Activated CD4-positive, CD25-positive, alpha-beta regulatory T cell treated with anti-CD3 and anti-CD28 coated beads, Interleukin-2, amount 50 U/mL, for 16 hours (primary cell): ENCODE measurements at regions not wholly inside any gene's neighbourhood (a gene's known extent, or its start where the extent isn't known, plus 50 kb on each side); places are given as distances from the start of the nearest gene placed in this dataset.
"Not testable (repeated sequence)": the region's sequence is repeated elsewhere in the genome, so short reads cannot be mapped to it uniquely, and the experiment has no call there.

Source experiments
- DNase-seq: peaks from one replicate; pipeline ENCODE4 v3.0.0-alpha.2; 2020; ENCODE audit warnings: low read depth, low spot score

DNA sequence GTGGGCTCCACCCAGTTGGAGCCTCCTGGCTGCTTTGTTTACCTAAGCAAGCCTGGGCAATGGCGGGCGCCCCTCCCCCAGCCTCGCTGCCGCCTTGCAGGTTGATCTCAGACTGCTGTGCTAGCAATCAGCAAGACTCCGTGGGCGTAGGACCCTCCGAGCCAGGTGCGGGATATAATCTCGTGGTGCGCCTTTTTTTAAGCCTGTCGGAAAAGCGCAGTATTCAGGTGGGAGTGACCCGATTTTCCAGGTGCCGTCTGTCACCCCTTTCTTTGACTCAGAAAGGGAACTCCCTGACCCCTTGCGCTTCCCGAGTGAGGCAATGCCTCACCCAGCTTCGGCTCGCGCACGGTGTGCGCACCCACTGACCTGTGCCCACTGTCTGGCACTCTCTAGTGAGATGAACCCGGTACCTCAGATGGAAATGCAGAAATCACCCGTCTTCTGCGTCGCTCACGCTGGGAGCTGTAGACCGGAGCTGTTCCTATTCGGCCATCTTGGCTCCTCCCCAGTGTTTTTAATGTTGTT lies 144.9 kb upstream of the SMIM30 start:
- DNase-seq = not testable (repeated sequence)

DNA sequence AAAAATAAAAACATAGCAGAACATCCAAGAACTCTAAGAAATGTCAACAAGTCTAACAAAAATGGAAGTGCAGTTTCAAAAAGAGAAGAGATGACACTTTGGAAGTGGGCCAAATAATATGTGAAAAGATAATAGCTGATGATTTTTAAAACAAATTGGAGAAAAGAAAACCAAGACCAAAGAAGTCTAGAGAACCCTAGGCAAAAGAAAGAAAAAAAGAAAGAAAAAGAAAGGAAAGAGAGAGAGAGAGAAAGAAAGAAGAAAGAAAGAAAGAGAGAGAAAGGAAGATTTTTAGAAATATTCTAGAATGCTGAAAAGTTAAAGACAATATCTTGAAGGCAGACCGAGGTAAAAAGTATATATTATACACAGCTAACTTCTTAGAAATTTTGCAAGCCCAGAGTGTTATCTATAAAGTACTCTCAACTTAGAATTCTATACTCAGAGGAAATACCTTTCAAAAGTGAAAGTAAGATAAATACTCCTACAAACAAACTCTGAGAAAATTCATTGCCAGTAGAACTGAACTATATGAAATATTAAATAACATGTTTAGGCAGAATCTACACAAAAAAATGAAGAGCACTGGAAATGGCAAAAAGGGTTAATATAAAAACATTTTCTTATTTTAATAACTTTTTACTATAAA lies 138.7 kb upstream of the SMIM30 start:
- DNase-seq = no peak

DNA sequence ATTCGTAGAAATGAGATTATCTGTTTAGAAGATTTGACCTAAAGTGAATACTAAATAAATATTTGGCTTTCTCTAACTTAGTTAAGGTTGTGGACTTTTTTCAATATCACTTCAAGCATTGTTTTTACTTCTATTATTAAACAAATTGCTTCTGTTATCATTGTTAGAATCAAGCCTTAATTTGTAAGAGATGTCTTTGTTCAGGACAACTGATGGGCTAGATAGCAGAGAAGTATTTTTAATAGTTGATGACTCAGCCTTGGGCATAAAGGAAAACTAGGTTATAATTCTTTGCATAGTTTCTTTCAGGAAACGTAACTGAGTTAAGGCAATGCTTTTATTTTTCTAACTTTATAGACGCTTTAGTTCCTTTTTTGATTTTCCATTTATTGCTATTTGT lies 128.8 kb upstream of the SMIM30 start:
- DNase-seq = no peak

DNA sequence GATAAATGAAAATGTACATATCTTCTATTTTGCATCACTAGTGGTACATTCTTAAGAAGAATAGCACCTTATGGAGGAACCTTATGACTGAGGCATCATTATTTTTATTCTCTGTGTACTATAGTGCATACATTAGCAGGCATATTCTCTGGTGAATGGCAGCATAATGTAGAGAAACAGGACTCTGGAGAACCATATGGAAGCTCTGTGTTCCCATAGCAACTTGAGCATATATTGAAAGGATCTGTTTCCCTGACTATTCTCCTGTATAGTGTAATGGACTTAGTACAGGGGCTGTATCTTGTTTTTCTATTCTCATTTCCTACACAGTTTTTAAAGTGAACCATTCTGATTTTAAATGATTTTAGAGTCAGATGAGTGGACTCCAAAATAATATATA lies 128.4 kb upstream of the SMIM30 start:
- DNase-seq = no peak

DNA sequence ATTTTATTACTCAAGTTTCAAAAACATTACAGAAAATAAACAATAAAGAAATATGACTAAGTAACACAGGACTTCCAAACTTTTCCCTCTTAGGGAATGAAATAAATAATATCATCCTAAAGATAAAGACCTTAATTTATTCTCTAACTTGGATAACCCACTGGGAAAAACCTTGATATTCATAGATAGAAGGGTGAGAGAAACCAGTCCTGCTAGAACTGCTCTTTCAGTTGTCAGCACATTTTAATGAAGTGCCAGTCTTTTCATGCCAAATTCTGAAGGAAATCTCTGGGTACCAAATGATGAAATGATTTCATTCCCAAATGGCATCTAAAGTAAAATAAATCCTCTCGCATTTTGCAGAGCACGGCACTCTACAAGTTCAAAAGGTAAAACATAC lies 114.5 kb upstream of the SMIM30 start:
- DNase-seq = no peak

DNA sequence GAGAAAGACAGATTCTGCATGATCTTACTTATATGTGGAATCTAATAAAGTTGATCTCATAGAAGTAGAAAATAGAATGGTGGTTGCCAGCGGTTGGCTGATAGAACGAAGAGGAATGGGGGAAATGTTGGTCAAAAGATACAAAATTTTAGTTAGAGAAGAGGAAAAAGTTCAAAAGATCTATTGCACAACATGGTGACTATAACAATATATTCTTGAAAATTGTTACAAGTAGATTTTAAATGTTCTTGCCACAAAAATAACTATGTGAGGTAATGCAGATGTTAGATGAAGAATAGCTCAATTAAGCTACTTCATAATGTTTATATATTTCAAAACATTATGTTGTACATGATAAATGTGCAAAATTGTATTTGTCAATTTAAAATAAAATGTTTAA lies 112.3 kb upstream of the SMIM30 start:
- DNase-seq = no peak

DNA sequence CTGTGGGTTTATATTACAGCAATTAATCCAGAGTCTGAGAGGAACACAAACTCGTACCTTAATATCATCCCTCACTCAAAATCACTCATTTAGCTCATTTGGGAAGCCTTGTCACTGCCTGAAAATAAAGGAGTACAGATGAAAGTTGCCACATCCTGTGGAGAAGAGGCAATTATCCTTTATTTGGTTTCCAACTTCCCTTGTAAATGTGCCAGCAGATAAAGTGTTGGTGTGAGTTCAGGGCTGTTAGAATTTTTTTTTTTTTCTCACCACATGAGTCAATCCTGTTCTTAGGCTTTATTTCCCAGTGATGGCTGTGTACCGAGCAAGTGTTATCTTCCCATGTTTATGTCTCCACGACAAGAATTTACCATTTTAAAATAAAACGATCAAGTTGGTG lies 99.0 kb upstream of the SMIM30 start:
- no peak for DNase-seq

DNA sequence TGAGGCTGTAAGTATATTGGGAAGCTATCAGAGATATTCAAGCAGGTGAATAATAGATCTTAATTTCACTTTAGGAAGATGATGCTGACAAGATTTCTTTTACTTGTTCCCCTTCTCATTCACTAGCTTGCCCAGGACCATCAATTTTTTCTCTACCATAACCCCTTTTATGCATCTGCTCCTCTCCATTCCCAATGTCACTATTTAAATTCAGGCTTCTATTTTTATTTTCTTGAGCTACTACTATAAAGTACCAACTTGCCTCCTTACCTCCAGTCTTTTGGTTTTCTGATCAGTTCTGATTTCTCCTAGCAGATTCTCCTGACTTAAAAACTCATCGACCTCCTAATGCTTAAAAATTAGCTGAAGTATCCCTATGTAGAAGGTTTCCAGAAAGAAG lies 97.7 kb upstream of the SMIM30 start:
- no peak for DNase-seq

DNA sequence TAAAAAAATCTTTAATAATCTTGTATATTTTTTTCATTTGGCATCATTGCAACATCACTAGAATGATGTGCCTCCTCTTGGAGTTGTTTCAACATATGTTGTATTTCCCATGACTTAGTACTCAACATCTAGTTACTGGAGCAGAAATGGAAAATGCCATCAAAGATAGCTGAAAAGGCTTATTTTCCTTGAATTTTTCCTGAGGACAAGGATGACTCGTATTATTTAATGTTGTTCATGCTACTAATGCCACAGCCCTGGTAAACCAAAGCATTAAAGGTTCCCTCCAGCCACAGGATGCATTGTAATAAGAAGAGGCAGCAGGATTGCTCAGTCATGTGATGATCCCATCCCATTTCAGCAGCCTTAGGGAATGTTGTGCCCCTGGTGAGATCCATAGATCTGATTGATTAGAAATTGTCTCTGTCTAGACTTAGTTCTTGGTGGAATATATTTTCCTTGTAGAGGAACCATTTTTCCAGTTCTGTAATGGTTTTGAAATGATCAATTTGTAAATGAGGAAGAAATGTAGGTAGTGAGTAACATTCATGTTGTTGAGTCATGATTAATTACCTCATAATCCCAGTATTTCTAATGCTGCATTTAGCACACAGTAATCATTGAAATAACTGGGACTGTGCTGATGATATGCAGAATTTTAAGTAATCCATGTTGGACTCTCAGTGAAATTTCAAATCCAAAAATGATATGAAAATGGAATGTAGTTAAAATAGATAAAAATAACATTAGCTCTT lies 91.3 kb upstream of the SMIM30 start:
- no peak for DNase-seq

DNA sequence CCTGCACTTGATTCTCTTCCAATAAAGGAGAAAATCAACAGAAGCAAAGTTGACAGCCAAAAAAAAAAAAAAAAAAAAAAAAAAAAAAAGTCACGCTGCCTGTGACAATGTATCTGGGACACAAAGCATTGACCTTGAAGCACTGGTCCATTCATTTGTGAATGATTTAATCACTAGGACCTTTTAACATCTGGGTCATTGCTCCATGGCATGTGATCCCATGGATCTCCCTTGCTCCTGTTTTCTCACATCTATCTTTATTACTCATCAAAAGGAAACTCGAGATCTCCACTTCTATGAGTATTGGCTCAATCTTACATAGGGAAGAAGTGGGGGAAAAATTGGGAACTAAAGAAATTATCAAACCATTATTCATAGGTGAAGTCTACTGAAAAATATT lies 89.6 kb upstream of the SMIM30 start:
- no peak for DNase-seq

DNA sequence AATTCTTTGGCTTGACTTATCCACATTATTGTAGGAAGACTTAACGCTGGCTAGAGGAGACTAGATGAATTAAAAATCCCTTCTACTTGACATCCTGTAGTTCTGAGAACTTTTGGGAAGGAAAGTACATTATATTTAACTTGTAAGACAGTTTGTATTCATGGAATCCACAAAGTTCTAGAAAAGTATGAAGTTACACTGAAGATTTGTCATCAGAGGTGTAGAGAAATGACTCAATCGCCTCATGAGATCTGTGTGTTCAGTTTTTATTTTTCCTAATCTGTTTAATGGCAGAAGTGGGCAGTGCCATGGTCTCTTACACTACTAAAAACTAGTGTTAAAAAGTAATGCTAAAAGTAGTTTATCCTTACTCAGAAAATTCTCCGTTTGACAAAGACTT lies 89.1 kb upstream of the SMIM30 start:
- DNase-seq = no peak

DNA sequence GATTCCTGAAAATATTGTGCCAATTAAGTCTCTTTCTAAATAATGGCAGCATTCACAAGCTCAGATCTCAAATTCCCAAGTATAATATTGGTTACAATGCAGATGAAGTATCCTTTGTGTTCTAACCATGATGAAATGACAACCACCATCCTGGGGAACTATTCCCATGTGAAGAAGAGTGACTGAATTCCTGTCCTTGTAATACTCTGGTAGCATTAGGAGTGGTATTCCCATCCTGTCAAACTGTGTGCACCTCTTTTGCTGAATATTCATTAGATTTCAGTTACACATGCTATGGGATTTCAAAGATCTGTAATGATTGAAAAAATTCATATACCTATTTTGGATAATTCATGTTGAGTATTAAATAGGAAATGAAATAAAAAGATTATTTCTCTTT lies 86.1 kb upstream of the SMIM30 start:
- DNase-seq = no peak

DNA sequence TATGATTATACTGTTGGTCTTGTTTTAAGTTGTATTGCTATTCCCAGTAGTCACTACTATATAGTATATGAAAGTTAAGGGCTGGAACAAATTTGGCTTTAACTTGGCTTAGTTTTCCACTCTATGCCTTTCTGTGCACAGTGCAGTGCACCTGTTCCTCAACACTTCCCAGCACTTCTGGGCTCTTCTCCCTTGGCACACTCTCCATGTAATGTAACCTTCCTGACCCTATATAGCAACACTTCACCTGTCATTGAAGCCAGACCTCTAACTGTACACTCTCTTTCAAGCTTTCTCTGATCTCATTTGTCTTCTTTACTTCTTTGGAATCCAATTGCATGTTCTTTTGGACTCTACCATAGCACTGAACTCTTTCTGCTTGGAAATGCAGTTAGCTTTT lies 83.9 kb upstream of the SMIM30 start:
- no peak for DNase-seq

DNA sequence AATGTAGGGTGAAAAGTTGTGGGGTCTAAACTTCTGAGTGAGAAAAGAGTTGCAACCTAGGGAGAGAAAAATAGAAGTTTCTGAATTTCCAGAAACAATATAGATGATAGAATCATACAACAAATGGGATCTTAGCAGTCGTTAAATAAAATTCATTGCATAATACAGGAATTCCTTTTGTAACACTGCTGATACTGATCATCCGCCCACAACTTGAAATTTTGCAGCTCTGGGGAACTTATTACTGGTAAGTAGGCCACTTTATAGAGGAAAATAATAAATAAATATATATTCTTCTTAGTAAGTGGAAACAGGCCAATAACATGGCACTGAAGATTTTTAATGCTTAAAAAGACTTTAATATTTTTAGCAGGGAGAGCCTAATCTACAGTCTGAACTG lies 81.9 kb upstream of the SMIM30 start:
- no peak for DNase-seq

DNA sequence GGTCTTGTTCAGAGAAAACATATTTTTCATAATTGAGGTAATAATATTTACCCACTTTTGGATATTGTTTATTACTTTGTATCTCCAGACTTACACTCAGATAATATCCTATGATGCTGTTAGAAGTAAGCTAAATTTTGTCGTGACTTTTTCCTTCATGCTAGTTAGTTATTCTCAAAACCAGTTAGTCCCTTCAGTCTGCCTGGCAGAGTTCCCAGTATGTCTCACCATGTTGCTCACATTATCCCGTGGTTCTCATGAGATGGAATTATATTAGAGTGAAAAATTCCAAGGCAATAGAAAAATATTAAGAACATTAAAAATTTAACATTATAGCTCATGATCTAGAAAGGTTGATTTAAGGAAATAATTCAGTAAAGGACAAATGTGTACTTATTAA lies 81.5 kb upstream of the SMIM30 start:
- no peak for DNase-seq

DNA sequence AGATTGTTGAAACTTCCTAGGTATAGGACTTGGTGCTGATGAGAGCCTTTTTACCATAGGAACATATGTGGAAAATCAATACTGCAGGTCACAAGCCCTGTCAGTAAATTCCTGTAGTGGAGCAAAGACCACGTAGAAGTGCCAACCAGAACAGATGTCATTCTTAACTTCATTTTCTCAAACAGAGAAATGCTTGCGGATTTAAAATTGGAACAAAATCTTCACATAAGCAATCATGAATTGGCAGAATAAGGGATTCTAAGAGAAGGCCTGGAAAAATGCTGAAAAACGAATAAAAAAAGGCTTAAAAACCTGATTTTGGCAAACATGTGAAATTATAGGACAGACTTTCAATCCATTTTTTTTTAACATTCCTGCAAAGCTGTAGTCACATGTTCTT lies 80.8 kb upstream of the SMIM30 start:
- no peak for DNase-seq

DNA sequence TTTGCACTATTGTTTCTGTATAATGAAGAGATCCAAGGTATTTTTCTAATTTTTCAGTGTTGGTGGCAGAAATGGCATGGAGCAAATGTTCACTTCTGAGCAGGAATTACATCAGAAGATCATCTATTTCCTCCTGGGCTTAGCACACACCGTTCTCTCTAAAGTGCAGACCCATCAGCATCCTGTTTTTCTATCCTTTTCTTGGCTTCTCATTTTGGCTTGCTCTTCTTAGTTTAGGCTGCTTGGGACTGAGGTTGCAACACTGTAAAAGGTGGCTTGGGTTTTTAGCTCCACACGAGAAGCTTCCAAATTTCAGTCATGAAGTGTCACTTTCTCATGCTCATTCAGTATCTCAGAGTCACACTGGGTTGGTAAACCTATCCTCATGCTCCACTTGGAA lies 79.9 kb upstream of the SMIM30 start:
- no peak for DNase-seq

DNA sequence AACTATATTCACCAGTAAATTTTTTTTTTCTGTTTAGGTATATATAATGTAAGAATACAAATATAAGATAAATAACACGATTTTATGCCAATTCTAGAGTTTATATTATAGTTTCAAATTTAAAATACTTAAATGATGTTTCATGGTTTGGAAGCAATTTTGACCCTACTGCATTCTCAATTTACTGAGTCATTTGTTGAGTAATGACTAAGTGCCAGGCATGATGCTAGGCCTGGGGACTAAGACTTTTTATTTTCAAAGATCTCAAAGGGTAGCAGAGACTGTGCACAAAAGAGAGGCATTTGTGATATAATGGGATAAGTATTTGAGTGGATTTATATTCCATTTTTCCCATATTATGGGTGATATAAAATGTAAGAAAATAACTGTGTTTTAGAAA lies 78.9 kb upstream of the SMIM30 start:
- DNase-seq = no peak

DNA sequence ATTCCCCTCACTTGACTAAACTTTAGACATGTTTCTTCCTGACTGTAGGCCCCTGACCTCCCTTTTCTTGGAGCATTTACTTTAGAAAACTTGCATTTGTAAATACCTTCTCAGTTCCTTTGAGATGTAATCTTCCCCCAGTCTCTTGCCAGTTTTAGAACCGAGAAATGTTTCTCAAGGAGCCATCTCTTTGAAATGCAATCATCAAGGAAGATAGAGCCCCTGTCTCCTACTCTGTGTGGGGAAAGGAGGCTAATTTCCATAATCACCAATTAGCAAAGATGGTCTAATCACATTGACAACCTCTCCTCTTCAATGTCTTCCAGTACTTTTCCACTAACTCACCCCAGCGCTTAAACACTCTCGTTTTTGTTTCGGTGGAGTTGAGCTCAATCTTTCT lies 70.0 kb upstream of the SMIM30 start:
- DNase-seq = no peak

DNA sequence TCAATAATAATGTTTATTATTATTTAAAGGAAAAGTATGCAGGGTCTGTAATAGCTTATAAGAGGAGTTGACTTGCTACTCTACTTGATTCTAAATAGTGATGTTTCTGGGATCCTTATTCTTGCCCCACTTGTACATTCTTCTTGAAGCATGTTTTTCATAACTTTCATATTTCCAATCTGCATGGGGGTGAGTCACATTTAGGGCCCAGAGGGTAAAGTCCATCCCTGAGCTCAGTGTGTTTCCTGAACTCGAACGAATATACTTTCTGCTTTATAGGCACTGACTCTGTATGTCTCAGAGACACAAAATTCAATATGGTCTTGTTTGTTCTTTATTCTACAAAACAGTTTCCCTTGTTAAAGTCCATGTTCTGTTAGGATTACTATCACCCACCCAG lies 61.0 kb upstream of the SMIM30 start:
- DNase-seq = no peak

DNA sequence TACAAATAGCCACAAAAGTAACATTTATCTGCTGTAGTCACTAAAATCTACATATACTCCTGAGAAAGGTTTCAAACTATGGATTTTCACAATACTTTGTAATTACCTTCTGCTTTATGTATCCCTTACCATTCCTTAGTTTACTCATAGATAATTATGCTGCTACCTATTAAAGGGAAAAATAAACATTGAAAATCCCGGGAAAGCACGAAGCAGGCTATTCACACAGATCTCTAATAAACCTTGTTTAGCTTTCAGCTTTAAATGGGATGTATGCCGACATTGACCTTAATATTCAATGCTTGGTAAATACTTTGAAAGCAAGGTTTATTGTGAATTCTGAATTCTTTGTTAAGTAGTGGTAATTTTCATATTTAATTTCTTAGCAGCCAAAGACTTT lies 58.5 kb upstream of the SMIM30 start:
- DNase-seq = no peak

DNA sequence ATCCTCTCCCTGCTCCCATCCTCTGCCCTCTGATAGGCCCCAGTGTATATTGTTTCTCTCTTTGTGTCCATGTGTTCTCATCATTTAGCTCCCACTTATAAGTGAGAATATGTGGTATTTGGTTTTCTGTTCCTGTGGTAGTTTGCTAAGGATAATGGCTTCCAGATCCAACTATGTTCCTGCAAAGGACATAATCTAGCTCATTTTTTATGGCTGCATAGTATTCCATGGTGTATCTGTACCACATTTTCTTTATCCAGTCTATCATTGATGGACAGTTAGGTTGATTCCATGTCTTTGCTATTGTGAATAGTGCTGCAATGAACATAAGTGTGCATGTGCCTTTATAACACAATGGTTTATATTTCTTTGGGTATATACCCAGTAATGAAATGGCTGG lies 57.8 kb upstream of the SMIM30 start:
- not testable (repeated sequence) for DNase-seq

DNA sequence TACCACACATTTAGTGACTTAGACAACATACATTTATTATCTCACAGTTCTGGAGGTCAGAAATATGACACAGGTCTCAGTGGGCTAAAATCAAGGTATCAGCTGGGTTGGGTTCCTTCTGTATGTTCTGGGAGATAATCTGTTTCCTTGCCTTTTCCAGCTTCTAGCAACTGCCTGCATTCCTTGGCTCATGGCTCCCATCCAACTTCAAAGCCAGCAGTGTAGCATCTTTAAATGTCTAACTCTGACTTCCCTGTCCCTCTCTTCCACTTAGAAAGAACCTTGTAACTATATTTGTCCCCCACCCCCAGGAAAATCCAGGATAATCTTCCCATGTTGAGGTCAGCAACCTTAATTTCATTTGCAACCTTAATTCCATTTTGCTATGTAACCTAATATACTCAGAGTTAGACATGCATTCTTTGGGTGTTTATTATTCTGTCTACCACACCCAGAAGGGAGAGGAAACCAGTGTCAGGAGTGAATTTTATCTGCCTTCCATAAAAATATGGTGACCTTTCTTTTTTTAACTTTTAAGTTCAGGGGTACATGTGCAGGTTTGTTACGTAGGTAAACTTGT lies 57.3 kb upstream of the SMIM30 start:
- DNase-seq = no peak
